BJ (cell line): ENCODE measurements at regions not wholly inside any gene's neighbourhood (a gene's known extent, or its start where the extent isn't known, plus 50 kb on each side); places are given as distances from the start of the nearest gene placed in this dataset.

ENCODE experiments used
- CTCF ChIA-PET: fragments of 350-600 bp; formaldehyde crosslinking; extraction: SDS; loops from one replicate; lab custom pipeline; 2021; ENCODE audit warnings: antibody characterized with exemption, inconsistent platforms; lab: Yijun Ruan, JAX
- POLR2A ChIA-PET: fragments of 300-600 bp; sonication (Branson Sonifier 250); formaldehyde crosslinking; extraction: SDS; loops from one replicate; lab custom pipeline; 2021; ENCODE audit warnings: antibody characterized with exemption; lab: Charles Lee
- DNase-seq: peaks from one replicate; pipeline ENCODE4 v3.0.0-alpha.2; 2011; ENCODE audit warnings: low read depth
- H3K27me3 ChIP-seq: 2 replicates; pipeline ENCODE4 v1.6.0; 2011; ENCODE audit warnings: low read length; ENCODE audit not compliant: control insufficient read depth, insufficient read depth
- H3K36me3 ChIP-seq: 2 replicates; pipeline ENCODE4 v1.5.1; 2011; ENCODE audit warnings: low read length; ENCODE audit not compliant: control insufficient read depth, insufficient read depth
- H3K4me3 ChIP-seq: 2 replicates; pipeline ENCODE4 v1.5.1; 2011; ENCODE audit warnings: low read depth, mild to moderate bottlenecking, control low read depth, low read length
- TF ChIP-seq, protein P1 (sequence below): IDR thresholded peaks from 2 replicates; pipeline ENCODE4 v1.5.1; 2011; ENCODE audit warnings: low read depth, mild to moderate bottlenecking, control low read depth, inconsistent platforms, low read length, moderate library complexity; ENCODE audit not compliant: insufficient read depth

DNA sequence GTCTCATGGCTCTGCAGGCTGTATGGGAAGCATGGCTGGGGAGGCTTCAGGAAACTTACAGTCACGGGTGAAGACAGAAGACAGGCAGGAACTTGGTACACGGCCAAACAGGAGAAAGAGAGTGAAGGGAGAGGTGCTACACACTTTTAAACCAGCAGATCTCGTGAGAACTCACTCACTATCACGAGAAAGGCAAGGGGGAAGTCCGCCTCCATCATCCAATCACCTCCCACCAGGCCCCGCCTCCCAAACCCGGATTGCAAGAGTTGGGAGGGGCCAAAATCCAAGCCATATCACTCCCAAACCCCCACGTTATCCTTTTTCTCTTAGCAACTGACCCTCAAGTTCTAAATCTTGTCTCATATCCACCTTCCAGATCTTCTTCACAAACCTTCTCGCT lies 1710.5 kb upstream of the TENM3 start:
- ChIA-PET POLR2A (no interaction called here), CTCF (no interaction called here)
- Histone ChIP-seq H3K36me3 (no peaks in the 10 kb centered on the region; the same call in 1 of the 2 replicates), H3K4me3 (no peak overlapping the region), H3K27me3 (no peaks in the 10 kb centered on the region)
- no peak for DNase-seq
- TF ChIP-seq, protein P1, sequence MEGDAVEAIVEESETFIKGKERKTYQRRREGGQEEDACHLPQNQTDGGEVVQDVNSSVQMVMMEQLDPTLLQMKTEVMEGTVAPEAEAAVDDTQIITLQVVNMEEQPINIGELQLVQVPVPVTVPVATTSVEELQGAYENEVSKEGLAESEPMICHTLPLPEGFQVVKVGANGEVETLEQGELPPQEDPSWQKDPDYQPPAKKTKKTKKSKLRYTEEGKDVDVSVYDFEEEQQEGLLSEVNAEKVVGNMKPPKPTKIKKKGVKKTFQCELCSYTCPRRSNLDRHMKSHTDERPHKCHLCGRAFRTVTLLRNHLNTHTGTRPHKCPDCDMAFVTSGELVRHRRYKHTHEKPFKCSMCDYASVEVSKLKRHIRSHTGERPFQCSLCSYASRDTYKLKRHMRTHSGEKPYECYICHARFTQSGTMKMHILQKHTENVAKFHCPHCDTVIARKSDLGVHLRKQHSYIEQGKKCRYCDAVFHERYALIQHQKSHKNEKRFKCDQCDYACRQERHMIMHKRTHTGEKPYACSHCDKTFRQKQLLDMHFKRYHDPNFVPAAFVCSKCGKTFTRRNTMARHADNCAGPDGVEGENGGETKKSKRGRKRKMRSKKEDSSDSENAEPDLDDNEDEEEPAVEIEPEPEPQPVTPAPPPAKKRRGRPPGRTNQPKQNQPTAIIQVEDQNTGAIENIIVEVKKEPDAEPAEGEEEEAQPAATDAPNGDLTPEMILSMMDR = no peak

DNA sequence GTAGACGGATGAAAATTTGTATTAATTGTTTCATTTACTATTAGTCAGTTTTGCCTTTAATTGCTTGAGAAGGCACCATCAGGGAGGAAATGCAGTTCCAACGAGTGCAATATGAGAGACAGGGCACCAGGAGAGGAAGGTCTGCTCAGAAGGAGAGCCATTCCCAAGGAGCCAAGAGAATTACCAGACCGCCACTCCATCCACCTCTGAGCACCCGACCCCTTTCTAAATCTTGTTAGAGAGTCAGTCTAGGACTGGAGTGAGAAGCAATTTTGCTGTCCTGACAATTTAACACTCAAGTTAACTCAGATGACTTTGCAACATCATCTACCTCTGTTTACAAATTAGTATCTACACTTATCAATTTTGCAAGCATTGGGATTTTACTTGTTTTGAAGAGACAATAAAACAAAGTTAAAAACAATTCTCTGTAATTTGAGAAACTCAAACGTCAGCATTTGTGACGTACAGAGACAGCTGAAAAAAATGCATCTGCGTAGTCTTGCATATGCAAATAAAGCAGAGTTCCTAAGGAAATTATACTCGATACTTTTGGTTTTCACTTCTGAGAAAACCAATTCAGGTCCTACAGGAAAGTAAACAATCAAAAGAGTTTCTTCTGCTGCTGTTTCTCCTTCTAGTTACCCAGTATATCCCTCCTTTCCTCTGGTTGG lies 1704.7 kb upstream of the TENM3 start:
- ChIA-PET POLR2A (no interaction called here), CTCF (no interaction called here)
- no peak overlapping the region for H3K4me3 ChIP-seq
- no peaks in the 10 kb centered on the region for H3K27me3 ChIP-seq
- no peaks in the 10 kb centered on the region for H3K36me3 ChIP-seq
- TF ChIP-seq, protein P1 = no peak
- DNase-seq = no peak

DNA sequence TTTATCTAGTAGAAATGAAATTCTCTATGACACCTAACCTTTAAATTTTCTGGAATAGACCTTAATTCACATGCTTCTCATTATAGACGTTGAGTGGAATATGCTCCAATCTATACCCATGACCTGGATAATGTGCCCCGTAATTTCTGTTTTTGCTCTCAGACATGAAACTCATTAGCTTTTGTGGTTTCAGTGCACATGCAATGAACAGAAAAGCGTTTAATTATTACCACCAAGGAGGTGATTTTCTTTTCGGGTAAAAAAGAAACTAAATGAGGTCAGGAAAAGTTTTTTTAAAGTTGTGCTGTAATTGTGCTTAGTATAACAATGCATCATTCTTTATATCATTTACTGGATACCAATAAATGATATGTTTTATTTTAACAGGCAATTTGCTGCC lies 1703.9 kb upstream of the TENM3 start:
- Histone ChIP-seq H3K27me3 (no peaks in the 10 kb centered on the region), H3K4me3 (no peak overlapping the region), H3K36me3 (no peaks in the 10 kb centered on the region)
- CTCF ChIA-PET = no interaction called here
- POLR2A ChIA-PET = no interaction called here
- DNase-seq = no peak
- TF ChIP-seq, protein P1 = no peak

DNA sequence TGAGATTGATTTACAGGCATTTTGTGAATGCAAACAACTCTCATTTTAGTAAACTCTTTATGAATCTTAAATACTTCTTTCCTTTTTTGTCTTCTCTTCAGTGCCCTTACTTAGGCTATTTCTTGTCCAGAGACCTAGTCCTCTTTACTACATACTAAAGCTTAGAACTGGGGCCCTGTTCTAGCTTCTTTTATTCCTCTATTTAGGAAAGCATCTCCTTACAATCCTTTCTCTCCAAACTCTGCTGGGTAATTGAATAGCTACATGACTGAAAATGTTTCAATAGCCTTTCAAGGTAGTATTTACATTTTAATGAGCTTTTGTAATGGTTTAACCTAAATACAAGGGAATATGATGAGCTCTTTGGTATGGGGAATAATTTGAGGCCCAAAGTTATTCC lies 1701.5 kb upstream of the TENM3 start:
- no peak overlapping the region for H3K4me3 ChIP-seq
- CTCF ChIA-PET = interaction anchor here (1.3 kb wide), 1 partner anchor 11 kb away, joined by 4 read pairs; no protein-coding TSS in a partner anchor
- no peak for DNase-seq
- no peaks in the 10 kb centered on the region for H3K27me3 ChIP-seq
- POLR2A ChIA-PET = no interaction called here
- TF ChIP-seq, protein P1 = no peak
- H3K36me3 ChIP-seq = no peaks in the 10 kb centered on the region

DNA sequence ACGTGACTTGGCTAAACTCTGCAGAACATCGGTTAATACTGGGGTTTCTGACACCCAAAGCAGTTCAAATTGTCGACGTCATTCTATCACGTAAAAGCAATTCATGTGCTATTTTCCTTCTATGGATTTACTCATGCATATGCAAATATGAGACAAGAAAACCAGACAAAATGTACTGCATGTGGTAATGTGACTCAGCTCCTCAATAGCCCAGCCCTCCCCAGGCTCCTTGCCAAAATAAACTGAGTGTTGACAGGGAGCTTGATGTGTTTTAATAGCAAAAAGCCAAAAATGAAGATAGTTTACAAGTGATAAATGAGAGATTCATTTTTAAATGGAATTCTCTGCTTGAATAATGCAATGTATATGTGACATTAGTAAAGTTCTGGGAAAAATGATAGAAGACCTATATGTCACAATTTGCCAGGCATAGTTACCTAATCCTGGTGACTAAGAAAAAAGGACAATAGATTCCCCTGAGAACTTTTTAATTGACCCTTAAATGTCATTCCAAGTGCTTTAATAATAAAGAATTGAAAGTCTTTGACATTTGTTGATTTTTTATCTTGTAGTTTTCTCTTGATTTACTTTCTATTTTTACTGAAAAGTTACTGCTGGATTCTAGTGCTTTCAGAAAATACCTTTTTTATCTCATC lies 1700.6 kb upstream of the TENM3 start:
- TF ChIP-seq, protein P1 = no peak
- no peak for DNase-seq
- no peak overlapping the region for H3K4me3 ChIP-seq
- no peaks in the 10 kb centered on the region for H3K27me3 ChIP-seq
- CTCF ChIA-PET = no interaction called here
- POLR2A ChIA-PET = no interaction called here
- no peaks in the 10 kb centered on the region for H3K36me3 ChIP-seq
